ENCODE measurements at regions not wholly inside any gene's neighbourhood (a gene's known extent, or its start where the extent isn't known, plus 50 kb on each side); places are given as distances from the start of the nearest gene placed in this dataset.

DNA sequence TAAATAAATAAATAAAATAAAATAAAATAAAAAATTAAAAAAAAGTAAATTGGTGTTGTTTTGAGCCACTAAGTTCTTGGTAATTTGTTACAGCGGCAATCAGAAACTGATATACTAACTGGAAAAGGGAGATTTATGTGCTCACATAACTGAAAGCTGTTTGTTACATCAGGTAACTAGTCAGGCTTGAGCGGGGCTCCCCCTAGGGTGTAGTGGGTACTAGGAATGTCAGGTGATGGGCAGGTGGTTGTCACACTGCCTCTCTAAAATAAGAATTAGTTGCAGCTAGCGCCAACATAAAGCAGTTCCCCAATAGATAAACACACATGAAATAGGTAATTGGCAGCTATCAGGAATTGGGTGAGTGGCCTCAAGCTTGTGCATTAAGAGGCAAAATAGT lies 1336.9 kb downstream of the XPNPEP1 start:
- ChIA-PET CTCF (ENCODE audit: partially characterized antibody) (no interaction called here), POLR2A (ENCODE audit: partially characterized antibody) (no interaction called here)
- DNase-seq = no peak
- Mint-ChIP-seq H3K9me3 (peaks cover 0 to 27% (median 13%) of the 10 kb centered on the region in 8 donors), H3K27me3 (no peaks in the 10 kb centered on the region), H3K4me3 (no peak overlapping the region), H3K27ac (no peak overlapping the region), H3K4me1 (no peaks in the 10 kb centered on the region), H3K36me3 (no peaks in the 10 kb centered on the region)
- no peak overlapping the region for H3K4me3 ChIP-seq (ENCODE audit: low read length in 2 of 2)
- no peak overlapping the region for H3K27ac ChIP-seq (ENCODE audit: low read depth, low read length)
- H3K9me3 ChIP-seq (ENCODE audit: control insufficient read depth in 1 of 2, low read length in 2 of 2) = no peaks in the 10 kb centered on the region
- no peaks in the 10 kb centered on the region for H3K27me3 ChIP-seq (ENCODE audit: insufficient read depth, low read length)
- H3K4me1 ChIP-seq (ENCODE audit: insufficient read depth, low read length) = no peaks in the 10 kb centered on the region
- H3K36me3 ChIP-seq (ENCODE audit: insufficient read depth, low read length) = no peaks in the 10 kb centered on the region
- intact Hi-C loops (cut with micrococcal nuclease) = no loop called here

DNA sequence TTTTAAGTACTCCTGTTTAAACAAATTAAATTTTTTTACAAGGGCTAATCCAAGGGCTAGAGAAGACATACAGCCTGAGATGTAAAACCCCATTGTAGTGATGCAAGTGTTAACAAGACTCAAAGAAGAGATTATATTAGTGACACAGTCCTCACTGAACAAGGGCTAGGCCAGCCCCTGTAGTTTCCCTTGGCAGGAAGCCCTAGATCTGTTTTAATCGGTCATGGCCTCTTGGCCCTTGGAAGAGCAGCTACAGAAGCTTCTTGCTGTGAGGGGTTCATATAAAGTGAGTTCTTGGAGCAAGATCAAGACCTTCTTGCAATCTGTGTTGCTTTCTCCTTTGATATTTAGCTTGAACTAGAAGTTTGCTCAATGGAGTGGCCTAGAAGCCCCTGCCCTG lies 1339.4 kb downstream of the XPNPEP1 start:
- no peak overlapping the region for H3K27ac ChIP-seq (ENCODE audit: low read depth, low read length)
- H3K4me3 ChIP-seq (ENCODE audit: low read length in 2 of 2) = no peak overlapping the region
- intact Hi-C loops (cut with micrococcal nuclease) = no loop called here
- DNase-seq = no peak
- no peaks in the 10 kb centered on the region for H3K27me3 ChIP-seq (ENCODE audit: insufficient read depth, low read length)
- H3K4me3 Mint-ChIP-seq = no peak overlapping the region
- H3K27me3 Mint-ChIP-seq = no peaks in the 10 kb centered on the region
- no peaks in the 10 kb centered on the region for H3K9me3 ChIP-seq (ENCODE audit: control insufficient read depth in 1 of 2, low read length in 2 of 2)
- no peaks in the 10 kb centered on the region for H3K36me3 Mint-ChIP-seq
- ChIA-PET POLR2A (ENCODE audit: partially characterized antibody) (no interaction called here), CTCF (ENCODE audit: partially characterized antibody) (no interaction called here)
- H3K4me1 ChIP-seq (ENCODE audit: insufficient read depth, low read length) = no peaks in the 10 kb centered on the region
- H3K36me3 ChIP-seq (ENCODE audit: insufficient read depth, low read length) = no peaks in the 10 kb centered on the region
- no peaks in the 10 kb centered on the region for H3K4me1 Mint-ChIP-seq
- H3K27ac Mint-ChIP-seq = no peak overlapping the region
- peaks cover 0 to 26% (median 12%) of the 10 kb centered on the region in 8 donors for H3K9me3 Mint-ChIP-seq

DNA sequence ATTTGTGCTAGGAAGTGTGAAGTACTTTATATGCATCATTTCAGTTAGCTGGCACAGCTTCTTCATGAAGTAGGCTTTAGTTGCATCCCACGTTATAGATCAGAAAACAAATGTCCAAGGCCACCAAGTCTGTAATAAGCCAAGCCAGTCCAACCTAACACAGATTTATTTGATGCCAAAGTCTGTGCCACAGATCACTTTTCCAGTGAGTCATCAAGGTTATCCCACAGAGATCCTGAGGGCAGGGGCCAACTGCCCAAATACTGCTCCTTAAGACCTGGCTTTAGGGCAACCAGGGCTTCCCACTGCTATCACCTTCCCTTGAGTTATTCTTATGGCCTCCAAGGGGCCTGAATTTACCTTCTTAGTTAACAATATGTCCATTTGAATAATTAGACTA lies 1340.4 kb downstream of the XPNPEP1 start:
- Histone ChIP-seq H3K36me3 (ENCODE audit: insufficient read depth, low read length) (no peaks in the 10 kb centered on the region), H3K27ac (ENCODE audit: low read depth, low read length) (no peak overlapping the region), H3K27me3 (ENCODE audit: insufficient read depth, low read length) (no peaks in the 10 kb centered on the region), H3K4me1 (ENCODE audit: insufficient read depth, low read length) (no peaks in the 10 kb centered on the region), H3K9me3 (ENCODE audit: control insufficient read depth in 1 of 2, low read length in 2 of 2) (no peaks in the 10 kb centered on the region), H3K4me3 (ENCODE audit: low read length in 2 of 2) (no peak overlapping the region)
- intact Hi-C loops (cut with micrococcal nuclease) = no loop called here
- DNase-seq = no peak
- Mint-ChIP-seq H3K4me3 (no peak overlapping the region), H3K27me3 (no peaks in the 10 kb centered on the region), H3K36me3 (no peaks in the 10 kb centered on the region), H3K9me3 (peaks cover 0 to 16% (median 11%) of the 10 kb centered on the region in 8 donors), H3K4me1 (no peaks in the 10 kb centered on the region), H3K27ac (no peak overlapping the region)
- POLR2A ChIA-PET (ENCODE audit: partially characterized antibody) = no interaction called here
- CTCF ChIA-PET (ENCODE audit: partially characterized antibody) = no interaction called here

DNA sequence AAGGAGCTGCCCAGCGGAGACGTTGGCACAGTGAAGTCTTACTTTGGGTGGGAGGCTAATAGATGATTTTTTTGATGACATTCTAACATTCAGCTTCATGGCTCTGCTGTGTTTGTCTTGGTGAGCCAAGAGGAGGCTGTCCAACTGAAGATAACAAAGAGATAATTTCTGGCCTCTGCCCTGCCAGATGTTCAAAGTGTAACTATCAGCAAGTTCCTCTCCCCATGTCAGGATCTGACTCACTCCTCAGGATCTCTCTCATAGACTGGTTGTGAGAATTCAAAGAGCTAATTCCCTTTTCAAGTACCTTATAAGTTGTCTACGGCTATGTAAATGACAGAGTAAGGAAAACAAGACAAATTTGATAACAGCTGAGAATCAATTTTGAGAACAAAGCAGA lies 1340.9 kb downstream of the XPNPEP1 start:
- no peaks in the 10 kb centered on the region for H3K4me1 ChIP-seq (ENCODE audit: insufficient read depth, low read length)
- no peak overlapping the region for H3K4me3 ChIP-seq (ENCODE audit: low read length in 2 of 2)
- ChIA-PET CTCF (ENCODE audit: partially characterized antibody) (no interaction called here), POLR2A (ENCODE audit: partially characterized antibody) (no interaction called here)
- intact Hi-C loops (cut with micrococcal nuclease) = no loop called here
- DNase-seq = no peak
- Mint-ChIP-seq H3K4me1 (no peaks in the 10 kb centered on the region), H3K27ac (no peak overlapping the region), H3K27me3 (no peaks in the 10 kb centered on the region), H3K4me3 (no peak overlapping the region), H3K36me3 (no peaks in the 10 kb centered on the region), H3K9me3 (peaks cover 0 to 13% (median 9%) of the 10 kb centered on the region in 8 donors)
- no peaks in the 10 kb centered on the region for H3K36me3 ChIP-seq (ENCODE audit: insufficient read depth, low read length)
- no peaks in the 10 kb centered on the region for H3K27me3 ChIP-seq (ENCODE audit: insufficient read depth, low read length)
- H3K9me3 ChIP-seq (ENCODE audit: control insufficient read depth in 1 of 2, low read length in 2 of 2) = no peaks in the 10 kb centered on the region
- no peak overlapping the region for H3K27ac ChIP-seq (ENCODE audit: low read depth, low read length)

DNA sequence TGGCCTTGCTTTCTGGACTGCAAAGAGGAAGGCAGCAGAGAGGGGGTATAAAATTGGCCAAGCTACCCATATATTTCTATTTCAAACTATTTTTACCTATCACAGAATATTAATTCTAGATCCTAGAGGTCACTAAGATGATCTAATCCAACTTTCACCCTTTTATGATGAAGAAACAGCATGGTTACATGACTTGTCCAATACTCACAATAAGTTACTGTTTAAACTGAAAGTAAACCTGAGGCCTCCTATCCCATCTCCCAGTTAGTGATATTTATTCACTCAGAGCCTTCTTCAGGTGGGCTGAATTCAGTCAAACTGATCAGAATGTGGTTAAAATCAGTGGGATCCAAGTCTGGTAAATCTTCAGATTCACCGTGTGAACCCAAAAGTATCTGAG lies 1345.1 kb downstream of the XPNPEP1 start:
- Mint-ChIP-seq H3K36me3 (no peaks in the 10 kb centered on the region), H3K9me3 (peaks cover 0 to 14% (median 6%) of the 10 kb centered on the region in 8 donors), H3K4me3 (no peak overlapping the region), H3K27ac (no peak overlapping the region), H3K4me1 (no peaks in the 10 kb centered on the region), H3K27me3 (no peaks in the 10 kb centered on the region)
- H3K4me1 ChIP-seq (ENCODE audit: insufficient read depth, low read length) = no peaks in the 10 kb centered on the region
- no peaks in the 10 kb centered on the region for H3K9me3 ChIP-seq (ENCODE audit: control insufficient read depth in 1 of 2, low read length in 2 of 2)
- no peak for DNase-seq
- no peak overlapping the region for H3K4me3 ChIP-seq (ENCODE audit: low read length in 2 of 2)
- H3K36me3 ChIP-seq (ENCODE audit: insufficient read depth, low read length) = no peaks in the 10 kb centered on the region
- intact Hi-C loops (cut with micrococcal nuclease) = no loop called here
- POLR2A ChIA-PET (ENCODE audit: partially characterized antibody) = no interaction called here
- H3K27me3 ChIP-seq (ENCODE audit: insufficient read depth, low read length) = no peaks in the 10 kb centered on the region
- CTCF ChIA-PET (ENCODE audit: partially characterized antibody) = no interaction called here
- no peak overlapping the region for H3K27ac ChIP-seq (ENCODE audit: low read depth, low read length)

DNA sequence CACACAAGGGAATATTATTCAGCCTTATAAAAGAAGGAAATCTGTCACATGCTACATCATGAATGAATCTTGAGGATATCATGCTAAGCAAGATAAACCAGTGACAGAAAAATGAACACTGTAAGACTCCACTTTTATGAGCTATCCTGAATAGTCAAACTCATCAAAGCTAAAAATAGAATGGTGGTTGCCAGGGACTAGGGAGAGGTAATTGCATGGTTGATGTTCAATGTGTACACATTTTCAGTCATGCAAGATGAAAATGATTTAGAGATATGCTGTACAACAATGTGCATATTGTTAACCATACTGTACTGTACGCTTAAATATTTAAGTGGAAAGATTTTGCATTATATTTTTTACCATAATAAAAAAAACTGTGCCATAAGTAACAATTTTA lies 1349.1 kb downstream of the XPNPEP1 start:
- H3K4me3 ChIP-seq (ENCODE audit: low read length in 2 of 2) = no peak overlapping the region
- no peak overlapping the region for H3K4me3 Mint-ChIP-seq
- H3K27me3 ChIP-seq (ENCODE audit: insufficient read depth, low read length) = no peaks in the 10 kb centered on the region
- H3K9me3 Mint-ChIP-seq = peaks cover 0 to 3% (median 1%) of the 10 kb centered on the region in 8 donors
- no peaks in the 10 kb centered on the region for H3K4me1 ChIP-seq (ENCODE audit: insufficient read depth, low read length)
- no peaks in the 10 kb centered on the region for H3K4me1 Mint-ChIP-seq
- no peak overlapping the region for H3K27ac Mint-ChIP-seq
- H3K36me3 Mint-ChIP-seq = no peaks in the 10 kb centered on the region
- H3K36me3 ChIP-seq (ENCODE audit: insufficient read depth, low read length) = no peaks in the 10 kb centered on the region
- POLR2A ChIA-PET (ENCODE audit: partially characterized antibody) = no interaction called here
- H3K27ac ChIP-seq (ENCODE audit: low read depth, low read length) = no peak overlapping the region
- CTCF ChIA-PET (ENCODE audit: partially characterized antibody) = no interaction called here
- H3K27me3 Mint-ChIP-seq = no peaks in the 10 kb centered on the region
- no peak for DNase-seq
- intact Hi-C loops (cut with micrococcal nuclease) = no loop called here
- H3K9me3 ChIP-seq (ENCODE audit: control insufficient read depth in 1 of 2, low read length in 2 of 2) = no peaks in the 10 kb centered on the region

DNA sequence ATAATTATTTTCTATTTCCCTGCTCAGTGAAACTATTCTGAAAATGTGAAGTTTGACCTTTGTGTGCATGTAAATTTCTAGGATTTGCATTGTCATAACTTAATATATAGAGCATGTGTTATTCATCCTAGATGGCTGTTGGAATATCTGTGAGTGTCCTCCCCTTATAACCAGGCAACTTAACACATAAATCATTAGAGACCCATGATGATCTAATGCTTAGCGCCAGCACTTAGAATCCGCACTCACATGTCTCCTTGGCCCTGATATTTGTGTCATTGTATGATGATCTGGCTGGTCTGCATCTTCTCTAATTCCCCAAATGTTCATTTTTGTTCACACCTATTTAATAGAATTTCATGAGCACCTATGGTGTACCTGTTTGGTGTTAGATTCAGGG lies 1354.5 kb downstream of the XPNPEP1 start:
- intact Hi-C loops (cut with micrococcal nuclease) = no loop called here
- Mint-ChIP-seq H3K27ac (no peak overlapping the region), H3K4me3 (no peak overlapping the region), H3K36me3 (no peaks in the 10 kb centered on the region), H3K27me3 (no peaks in the 10 kb centered on the region), H3K4me1 (no peaks in the 10 kb centered on the region), H3K9me3 (peaks cover 0 to 6% (median 2%) of the 10 kb centered on the region in 8 donors)
- ChIA-PET POLR2A (ENCODE audit: partially characterized antibody) (no interaction called here), CTCF (ENCODE audit: partially characterized antibody) (no interaction called here)
- no peaks in the 10 kb centered on the region for H3K27me3 ChIP-seq (ENCODE audit: insufficient read depth, low read length)
- no peaks in the 10 kb centered on the region for H3K36me3 ChIP-seq (ENCODE audit: insufficient read depth, low read length)
- no peak overlapping the region for H3K27ac ChIP-seq (ENCODE audit: low read depth, low read length)
- H3K4me1 ChIP-seq (ENCODE audit: insufficient read depth, low read length) = no peaks in the 10 kb centered on the region
- no peaks in the 10 kb centered on the region for H3K9me3 ChIP-seq (ENCODE audit: control insufficient read depth in 1 of 2, low read length in 2 of 2)
- DNase-seq = no peak
- H3K4me3 ChIP-seq (ENCODE audit: low read length in 2 of 2) = no peak overlapping the region
